ENCODE measurements at regions not wholly inside any gene's neighbourhood (a gene's known extent, or its start where the extent isn't known, plus 50 kb on each side); places are given as distances from the start of the nearest gene placed in this dataset.

- H3K27me3 Mint-ChIP-seq (ENCODE audit: low read depth) = no peaks in the 10 kb centered on the region
- H3K4me3 Mint-ChIP-seq = no peak overlapping the region
Observed at GRCh38 chrX:14359727-14360126, 169.6 kb upstream of the GLRA2 start.

DNA sequence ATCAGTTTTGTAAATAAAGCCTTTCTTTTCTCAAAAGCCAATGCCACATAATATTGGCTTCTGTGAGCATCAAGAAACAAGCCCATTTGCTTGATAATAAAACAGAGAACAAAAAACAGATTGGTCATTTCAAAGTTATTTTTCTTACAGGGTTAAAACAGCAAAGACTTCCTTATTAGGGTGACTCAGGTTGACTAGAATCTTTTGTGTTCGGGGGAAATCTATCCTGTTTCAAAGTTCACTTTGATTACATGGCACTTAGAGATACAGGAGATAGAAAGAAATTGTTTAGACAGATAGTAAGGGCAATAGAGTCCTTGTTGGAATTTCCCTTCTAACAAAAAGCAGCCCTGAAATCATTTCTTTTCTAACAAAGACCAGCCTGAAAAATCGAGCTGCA lies 170.0 kb upstream of the GLRA2 start:
- Mint-ChIP-seq H3K27ac (no peak overlapping the region), H3K9me3 (peaks cover 8% of the 10 kb centered on the region), H3K36me3 (ENCODE audit: low read depth) (no peaks in the 10 kb centered on the region), H3K4me1 (peaks cover 5% of the 10 kb centered on the region), H3K27me3 (ENCODE audit: low read depth) (no peaks in the 10 kb centered on the region), H3K4me3 (no peak overlapping the region)
- TF ChIP-seq, protein P1, sequence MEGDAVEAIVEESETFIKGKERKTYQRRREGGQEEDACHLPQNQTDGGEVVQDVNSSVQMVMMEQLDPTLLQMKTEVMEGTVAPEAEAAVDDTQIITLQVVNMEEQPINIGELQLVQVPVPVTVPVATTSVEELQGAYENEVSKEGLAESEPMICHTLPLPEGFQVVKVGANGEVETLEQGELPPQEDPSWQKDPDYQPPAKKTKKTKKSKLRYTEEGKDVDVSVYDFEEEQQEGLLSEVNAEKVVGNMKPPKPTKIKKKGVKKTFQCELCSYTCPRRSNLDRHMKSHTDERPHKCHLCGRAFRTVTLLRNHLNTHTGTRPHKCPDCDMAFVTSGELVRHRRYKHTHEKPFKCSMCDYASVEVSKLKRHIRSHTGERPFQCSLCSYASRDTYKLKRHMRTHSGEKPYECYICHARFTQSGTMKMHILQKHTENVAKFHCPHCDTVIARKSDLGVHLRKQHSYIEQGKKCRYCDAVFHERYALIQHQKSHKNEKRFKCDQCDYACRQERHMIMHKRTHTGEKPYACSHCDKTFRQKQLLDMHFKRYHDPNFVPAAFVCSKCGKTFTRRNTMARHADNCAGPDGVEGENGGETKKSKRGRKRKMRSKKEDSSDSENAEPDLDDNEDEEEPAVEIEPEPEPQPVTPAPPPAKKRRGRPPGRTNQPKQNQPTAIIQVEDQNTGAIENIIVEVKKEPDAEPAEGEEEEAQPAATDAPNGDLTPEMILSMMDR (IDR thresholded peaks at IDR 0.05; ENCODE audit: unreplicated experiment in 3 of 3) = no peak

More at GRCh38 chrX:14359727-14360126, 169.6 kb upstream of the GLRA2 start:
- TF ChIP-seq, protein P1 (IDR thresholded peaks at IDR 0.05; ENCODE audit: unreplicated experiment in 3 of 3) = no peak
- no peak overlapping the region for H3K27ac Mint-ChIP-seq
- H3K9me3 Mint-ChIP-seq = peaks cover 7% of the 10 kb centered on the region
- peaks cover 5% of the 10 kb centered on the region for H3K4me1 Mint-ChIP-seq
- H3K36me3 Mint-ChIP-seq (ENCODE audit: low read depth) = no peaks in the 10 kb centered on the region

- H3K9me3 Mint-ChIP-seq = peaks cover 6% of the 10 kb centered on the region
- no peaks in the 10 kb centered on the region for H3K36me3 Mint-ChIP-seq (ENCODE audit: low read depth)
- TF ChIP-seq, protein P1 (IDR thresholded peaks at IDR 0.05; ENCODE audit: unreplicated experiment in 3 of 3) = no peak
- no peaks in the 10 kb centered on the region for H3K4me1 Mint-ChIP-seq
- H3K27ac Mint-ChIP-seq = no peak overlapping the region
- no peak overlapping the region for H3K4me3 Mint-ChIP-seq
- no peaks in the 10 kb centered on the region for H3K27me3 Mint-ChIP-seq (ENCODE audit: low read depth)
Observed at GRCh38 chrX:14357314-14357713, 172.0 kb upstream of the GLRA2 start.

- Mint-ChIP-seq H3K4me3 (no peak overlapping the region), H3K9me3 (peaks cover 6% of the 10 kb centered on the region), H3K27ac (no peak overlapping the region), H3K27me3 (ENCODE audit: low read depth) (no peaks in the 10 kb centered on the region), H3K4me1 (peaks cover 4% of the 10 kb centered on the region), H3K36me3 (ENCODE audit: low read depth) (no peaks in the 10 kb centered on the region)
- TF ChIP-seq, protein P1 (IDR thresholded peaks at IDR 0.05; ENCODE audit: unreplicated experiment in 3 of 3) = no peak
Observed at GRCh38 chrX:14356401-14356800, 172.9 kb upstream of the GLRA2 start.

DNA sequence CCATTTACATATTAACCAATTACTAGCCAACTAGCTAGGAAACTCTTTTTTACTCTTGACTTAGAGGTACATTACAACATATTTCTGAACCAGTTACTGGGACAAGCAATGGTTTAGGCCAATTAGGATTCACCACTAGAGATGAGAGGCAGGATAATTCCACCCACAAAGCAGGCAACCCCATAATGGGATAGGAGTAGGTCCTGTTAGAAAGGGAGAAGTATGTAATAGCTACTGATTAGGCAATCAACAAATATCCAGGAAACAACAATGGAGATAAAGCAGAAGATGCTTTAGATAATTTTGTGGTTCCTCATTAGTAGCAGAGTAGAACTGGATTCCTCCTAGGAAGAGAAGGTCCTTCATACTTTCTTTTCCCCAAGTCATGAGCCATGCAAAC lies 173.8 kb upstream of the GLRA2 start:
- Mint-ChIP-seq H3K4me3 (no peak overlapping the region), H3K4me1 (peaks cover 4% of the 10 kb centered on the region), H3K27ac (no peak overlapping the region), H3K36me3 (ENCODE audit: low read depth) (no peaks in the 10 kb centered on the region), H3K9me3 (peaks cover 7% of the 10 kb centered on the region), H3K27me3 (ENCODE audit: low read depth) (no peaks in the 10 kb centered on the region)
- TF ChIP-seq, protein P1 (IDR thresholded peaks at IDR 0.05; ENCODE audit: unreplicated experiment in 3 of 3) = no peak

DNA sequence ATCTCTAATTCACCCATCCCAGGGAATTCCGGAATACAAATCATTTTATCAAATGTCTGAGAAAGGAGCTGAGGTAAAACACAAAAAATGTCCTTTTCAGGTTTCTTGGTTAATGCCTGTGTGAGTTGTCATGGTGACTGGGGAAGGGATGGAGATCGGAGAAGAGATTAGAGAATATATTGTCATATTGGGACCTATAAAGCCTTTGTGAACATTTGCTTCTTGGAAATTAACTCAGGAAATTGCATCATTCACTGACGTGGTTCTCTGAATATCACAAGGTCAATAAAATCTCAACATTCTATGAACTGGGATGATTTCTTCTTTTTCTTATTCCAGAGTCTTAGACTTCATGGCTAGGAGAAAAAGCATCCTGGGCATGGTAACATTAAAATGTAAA lies 174.8 kb upstream of the GLRA2 start:
- H3K4me3 Mint-ChIP-seq = no peak overlapping the region
- TF ChIP-seq, protein P1 (IDR thresholded peaks at IDR 0.05; ENCODE audit: unreplicated experiment in 3 of 3) = no peak
- peaks cover 4% of the 10 kb centered on the region for H3K4me1 Mint-ChIP-seq
- no peaks in the 10 kb centered on the region for H3K27me3 Mint-ChIP-seq (ENCODE audit: low read depth)
- no peaks in the 10 kb centered on the region for H3K36me3 Mint-ChIP-seq (ENCODE audit: low read depth)
- peak overlapping the region in 1 of 3 experiments; percentile 42 for H3K27ac Mint-ChIP-seq
- H3K9me3 Mint-ChIP-seq = peaks cover 12% of the 10 kb centered on the region

All from nephron (organoid).